ENCODE measurements at regions not wholly inside any gene's neighbourhood (a gene's known extent, or its start where the extent isn't known, plus 50 kb on each side); places are given as distances from the start of the nearest gene placed in this dataset.
A peak's percentile ranks its signal among the peaks of the same experiment; 100 is the strongest.

DNA sequence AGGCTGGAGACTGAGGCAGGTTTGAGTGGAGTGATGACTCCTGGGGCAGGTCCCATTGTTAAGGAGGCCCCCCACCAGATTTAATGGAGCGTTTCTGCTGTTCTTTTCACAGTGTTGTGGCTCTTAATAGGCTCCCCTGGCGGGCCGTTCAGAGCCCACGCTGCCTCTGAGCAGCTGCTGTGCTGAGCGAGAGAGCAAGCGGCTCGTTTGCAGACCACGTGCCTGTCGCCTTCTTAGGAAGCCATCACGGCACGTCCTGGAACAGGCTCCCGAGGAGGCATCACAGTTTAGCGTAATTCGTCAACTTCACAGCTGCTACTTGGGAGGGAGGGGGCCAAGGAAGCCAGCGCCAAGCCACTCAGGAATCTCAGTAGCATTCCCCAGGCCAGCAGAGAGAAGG lies 70.5 kb upstream of the CTTNBP2NL start (continued):
- TF ChIP-seq, protein P1, sequence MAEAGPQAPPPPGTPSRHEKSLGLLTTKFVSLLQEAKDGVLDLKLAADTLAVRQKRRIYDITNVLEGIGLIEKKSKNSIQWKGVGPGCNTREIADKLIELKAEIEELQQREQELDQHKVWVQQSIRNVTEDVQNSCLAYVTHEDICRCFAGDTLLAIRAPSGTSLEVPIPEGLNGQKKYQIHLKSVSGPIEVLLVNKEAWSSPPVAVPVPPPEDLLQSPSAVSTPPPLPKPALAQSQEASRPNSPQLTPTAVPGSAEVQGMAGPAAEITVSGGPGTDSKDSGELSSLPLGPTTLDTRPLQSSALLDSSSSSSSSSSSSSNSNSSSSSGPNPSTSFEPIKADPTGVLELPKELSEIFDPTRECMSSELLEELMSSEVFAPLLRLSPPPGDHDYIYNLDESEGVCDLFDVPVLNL (CRISPR knock-in tag; IDR thresholded peaks at IDR 0.05; ENCODE audit: low read depth): no peak
- TF ChIP-seq, protein P2, sequence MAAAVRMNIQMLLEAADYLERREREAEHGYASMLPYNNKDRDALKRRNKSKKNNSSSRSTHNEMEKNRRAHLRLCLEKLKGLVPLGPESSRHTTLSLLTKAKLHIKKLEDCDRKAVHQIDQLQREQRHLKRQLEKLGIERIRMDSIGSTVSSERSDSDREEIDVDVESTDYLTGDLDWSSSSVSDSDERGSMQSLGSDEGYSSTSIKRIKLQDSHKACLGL (CRISPR knock-in tag; IDR thresholded peaks at IDR 0.05; ENCODE audit: borderline replicate concordance, poor library complexity, severe bottlenecking): no peak
- TF ChIP-seq, protein P3, sequence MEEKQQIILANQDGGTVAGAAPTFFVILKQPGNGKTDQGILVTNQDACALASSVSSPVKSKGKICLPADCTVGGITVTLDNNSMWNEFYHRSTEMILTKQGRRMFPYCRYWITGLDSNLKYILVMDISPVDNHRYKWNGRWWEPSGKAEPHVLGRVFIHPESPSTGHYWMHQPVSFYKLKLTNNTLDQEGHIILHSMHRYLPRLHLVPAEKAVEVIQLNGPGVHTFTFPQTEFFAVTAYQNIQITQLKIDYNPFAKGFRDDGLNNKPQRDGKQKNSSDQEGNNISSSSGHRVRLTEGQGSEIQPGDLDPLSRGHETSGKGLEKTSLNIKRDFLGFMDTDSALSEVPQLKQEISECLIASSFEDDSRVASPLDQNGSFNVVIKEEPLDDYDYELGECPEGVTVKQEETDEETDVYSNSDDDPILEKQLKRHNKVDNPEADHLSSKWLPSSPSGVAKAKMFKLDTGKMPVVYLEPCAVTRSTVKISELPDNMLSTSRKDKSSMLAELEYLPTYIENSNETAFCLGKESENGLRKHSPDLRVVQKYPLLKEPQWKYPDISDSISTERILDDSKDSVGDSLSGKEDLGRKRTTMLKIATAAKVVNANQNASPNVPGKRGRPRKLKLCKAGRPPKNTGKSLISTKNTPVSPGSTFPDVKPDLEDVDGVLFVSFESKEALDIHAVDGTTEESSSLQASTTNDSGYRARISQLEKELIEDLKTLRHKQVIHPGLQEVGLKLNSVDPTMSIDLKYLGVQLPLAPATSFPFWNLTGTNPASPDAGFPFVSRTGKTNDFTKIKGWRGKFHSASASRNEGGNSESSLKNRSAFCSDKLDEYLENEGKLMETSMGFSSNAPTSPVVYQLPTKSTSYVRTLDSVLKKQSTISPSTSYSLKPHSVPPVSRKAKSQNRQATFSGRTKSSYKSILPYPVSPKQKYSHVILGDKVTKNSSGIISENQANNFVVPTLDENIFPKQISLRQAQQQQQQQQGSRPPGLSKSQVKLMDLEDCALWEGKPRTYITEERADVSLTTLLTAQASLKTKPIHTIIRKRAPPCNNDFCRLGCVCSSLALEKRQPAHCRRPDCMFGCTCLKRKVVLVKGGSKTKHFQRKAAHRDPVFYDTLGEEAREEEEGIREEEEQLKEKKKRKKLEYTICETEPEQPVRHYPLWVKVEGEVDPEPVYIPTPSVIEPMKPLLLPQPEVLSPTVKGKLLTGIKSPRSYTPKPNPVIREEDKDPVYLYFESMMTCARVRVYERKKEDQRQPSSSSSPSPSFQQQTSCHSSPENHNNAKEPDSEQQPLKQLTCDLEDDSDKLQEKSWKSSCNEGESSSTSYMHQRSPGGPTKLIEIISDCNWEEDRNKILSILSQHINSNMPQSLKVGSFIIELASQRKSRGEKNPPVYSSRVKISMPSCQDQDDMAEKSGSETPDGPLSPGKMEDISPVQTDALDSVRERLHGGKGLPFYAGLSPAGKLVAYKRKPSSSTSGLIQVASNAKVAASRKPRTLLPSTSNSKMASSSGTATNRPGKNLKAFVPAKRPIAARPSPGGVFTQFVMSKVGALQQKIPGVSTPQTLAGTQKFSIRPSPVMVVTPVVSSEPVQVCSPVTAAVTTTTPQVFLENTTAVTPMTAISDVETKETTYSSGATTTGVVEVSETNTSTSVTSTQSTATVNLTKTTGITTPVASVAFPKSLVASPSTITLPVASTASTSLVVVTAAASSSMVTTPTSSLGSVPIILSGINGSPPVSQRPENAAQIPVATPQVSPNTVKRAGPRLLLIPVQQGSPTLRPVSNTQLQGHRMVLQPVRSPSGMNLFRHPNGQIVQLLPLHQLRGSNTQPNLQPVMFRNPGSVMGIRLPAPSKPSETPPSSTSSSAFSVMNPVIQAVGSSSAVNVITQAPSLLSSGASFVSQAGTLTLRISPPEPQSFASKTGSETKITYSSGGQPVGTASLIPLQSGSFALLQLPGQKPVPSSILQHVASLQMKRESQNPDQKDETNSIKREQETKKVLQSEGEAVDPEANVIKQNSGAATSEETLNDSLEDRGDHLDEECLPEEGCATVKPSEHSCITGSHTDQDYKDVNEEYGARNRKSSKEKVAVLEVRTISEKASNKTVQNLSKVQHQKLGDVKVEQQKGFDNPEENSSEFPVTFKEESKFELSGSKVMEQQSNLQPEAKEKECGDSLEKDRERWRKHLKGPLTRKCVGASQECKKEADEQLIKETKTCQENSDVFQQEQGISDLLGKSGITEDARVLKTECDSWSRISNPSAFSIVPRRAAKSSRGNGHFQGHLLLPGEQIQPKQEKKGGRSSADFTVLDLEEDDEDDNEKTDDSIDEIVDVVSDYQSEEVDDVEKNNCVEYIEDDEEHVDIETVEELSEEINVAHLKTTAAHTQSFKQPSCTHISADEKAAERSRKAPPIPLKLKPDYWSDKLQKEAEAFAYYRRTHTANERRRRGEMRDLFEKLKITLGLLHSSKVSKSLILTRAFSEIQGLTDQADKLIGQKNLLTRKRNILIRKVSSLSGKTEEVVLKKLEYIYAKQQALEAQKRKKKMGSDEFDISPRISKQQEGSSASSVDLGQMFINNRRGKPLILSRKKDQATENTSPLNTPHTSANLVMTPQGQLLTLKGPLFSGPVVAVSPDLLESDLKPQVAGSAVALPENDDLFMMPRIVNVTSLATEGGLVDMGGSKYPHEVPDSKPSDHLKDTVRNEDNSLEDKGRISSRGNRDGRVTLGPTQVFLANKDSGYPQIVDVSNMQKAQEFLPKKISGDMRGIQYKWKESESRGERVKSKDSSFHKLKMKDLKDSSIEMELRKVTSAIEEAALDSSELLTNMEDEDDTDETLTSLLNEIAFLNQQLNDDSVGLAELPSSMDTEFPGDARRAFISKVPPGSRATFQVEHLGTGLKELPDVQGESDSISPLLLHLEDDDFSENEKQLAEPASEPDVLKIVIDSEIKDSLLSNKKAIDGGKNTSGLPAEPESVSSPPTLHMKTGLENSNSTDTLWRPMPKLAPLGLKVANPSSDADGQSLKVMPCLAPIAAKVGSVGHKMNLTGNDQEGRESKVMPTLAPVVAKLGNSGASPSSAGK (IDR thresholded peaks at IDR 0.05): peak; percentile 76
- no peak for TF ChIP-seq NR4A1 (CRISPR knock-in tag; IDR thresholded peaks at IDR 0.05)
- no peak for TF ChIP-seq NR4A1 (tag; IDR thresholded peaks at IDR 0.05)
- TF ChIP-seq HDAC6 (IDR thresholded peaks at IDR 0.05; ENCODE audit: low read depth, low read length): no peak
- TF ChIP-seq, protein P4, sequence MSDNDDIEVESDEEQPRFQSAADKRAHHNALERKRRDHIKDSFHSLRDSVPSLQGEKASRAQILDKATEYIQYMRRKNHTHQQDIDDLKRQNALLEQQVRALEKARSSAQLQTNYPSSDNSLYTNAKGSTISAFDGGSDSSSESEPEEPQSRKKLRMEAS (CRISPR knock-in tag; IDR thresholded peaks at IDR 0.05): 0 out of 2 replicates have a peak, but pooled peaks have one; percentile 38
- TF ChIP-seq NONO (IDR thresholded peaks at IDR 0.05; ENCODE audit: low read depth in 2 of 2, low read length in 1 of 2): no peak
- no peak for TF ChIP-seq ZNF408 (CRISPR knock-in tag; IDR thresholded peaks at IDR 0.05; ENCODE audit: low read depth)
- TF ChIP-seq KLF6 (CRISPR knock-in tag; IDR thresholded peaks at IDR 0.05; ENCODE audit: borderline replicate concordance): no peak
- TF ChIP-seq MEF2D (tag; conservative IDR thresholded peaks at IDR 0.05; ENCODE audit: low read depth): no peak
- no peak for TF ChIP-seq PTBP1 (IDR thresholded peaks at IDR 0.05; ENCODE audit: low read depth, low read length)
- no peak for TF ChIP-seq HDAC8 (tag; IDR thresholded peaks at IDR 0.05)
- TF ChIP-seq L3MBTL2 (IDR thresholded peaks at IDR 0.05): peak; percentile 84

Data from K562 (cell line).